OCI-LY3 (cell line): ENCODE measurements at regions not wholly inside any gene's neighbourhood (a gene's known extent, or its start where the extent isn't known, plus 50 kb on each side); places are given as distances from the start of the nearest gene placed in this dataset.

Experiments
- H2AFZ ChIP-seq: fragments of 200-600, 300-600 bp; shearing (Covaris generic); 2 replicates; pipeline ENCODE4 v1.6.0; 2014; ENCODE audit warnings: antibody characterized with exemption, low read depth, low read length
- H3K27ac ChIP-seq: fragments of 200-600, 300-600 bp; sonication (generic); 2 replicates; pipeline ENCODE4 v1.5.1; 2014; ENCODE audit warnings: mild to moderate bottlenecking, low read length, moderate library complexity, mixed read lengths
- H3K27me3 ChIP-seq: fragments of 200-600, 300-600 bp; sonication (generic); 2 replicates; pipeline ENCODE4 v1.6.1; 2014; ENCODE audit warnings: low read depth, low read length, mixed read lengths
- H3K36me3 ChIP-seq: fragments of 200-600, 300-600 bp; sonication (generic); replicated peaks from 2 replicates; pipeline ENCODE3; 2014; ENCODE audit warnings: low read depth, low read length, mixed read lengths
- H3K4me1 ChIP-seq: fragments of 300-600, 200-600 bp; sonication (generic); 2 replicates; pipeline ENCODE4 v1.6.1; 2014; ENCODE audit warnings: low read length, mixed read lengths
- H3K4me2 ChIP-seq: fragments of 200-600, 300-600 bp; sonication (generic); 2 replicates; pipeline ENCODE4 v1.6.1; 2014; ENCODE audit warnings: low read length, mixed read lengths
- H3K4me3 ChIP-seq: fragments of 300-600, 200-600 bp; sonication (generic); 2 replicates; pipeline ENCODE4 v1.5.1; 2014; ENCODE audit warnings: antibody characterized with exemption, mild to moderate bottlenecking, low read length, moderate library complexity
- H3K79me2 ChIP-seq: fragments of 300-600, 200-600 bp; shearing (Covaris generic); 2 replicates; pipeline ENCODE4 v1.6.1; 2014; ENCODE audit warnings: mild to moderate bottlenecking, low read length, mixed read lengths
- H3K9ac ChIP-seq: fragments of 300-600, 200-600 bp; shearing (Covaris generic); 2 replicates; pipeline ENCODE4 v1.6.0; 2014; ENCODE audit warnings: mild to moderate bottlenecking, low read length, moderate library complexity
- H3K9me3 ChIP-seq: fragments of 200-600, 300-600 bp; shearing (Covaris generic); 2 replicates; pipeline ENCODE4 v1.6.1; 2014; ENCODE audit warnings: low read length, mixed read lengths; ENCODE audit not compliant: insufficient read depth
- H4K20me1 ChIP-seq: fragments of 200-600, 300-600 bp; sonication (generic); 2 replicates; pipeline ENCODE4 v1.6.1; 2016; ENCODE audit warnings: low read length, mixed read lengths; ENCODE audit not compliant: insufficient read depth
- CTCF ChIP-seq: fragments of 200-600, 300-600 bp; sonication (generic); IDR thresholded peaks from 2 replicates; pipeline ENCODE4 v1.5.1; 2014; ENCODE audit warnings: antibody characterized with exemption, low read length, low read depth
- EZH2phosphoT487 ChIP-seq: fragments of 200-600 bp; shearing (Covaris generic); IDR thresholded peaks from 2 replicates; pipeline ENCODE4 v1.6.1; 2018; ENCODE audit warnings: antibody characterized with exemption, mixed run types, low read depth

GRCh38 chr13:73549717-73550116, 490.9 kb downstream of the KLF5 start:
- H3K27me3 ChIP-seq: no peaks in the 10 kb centered on the region

DNA sequence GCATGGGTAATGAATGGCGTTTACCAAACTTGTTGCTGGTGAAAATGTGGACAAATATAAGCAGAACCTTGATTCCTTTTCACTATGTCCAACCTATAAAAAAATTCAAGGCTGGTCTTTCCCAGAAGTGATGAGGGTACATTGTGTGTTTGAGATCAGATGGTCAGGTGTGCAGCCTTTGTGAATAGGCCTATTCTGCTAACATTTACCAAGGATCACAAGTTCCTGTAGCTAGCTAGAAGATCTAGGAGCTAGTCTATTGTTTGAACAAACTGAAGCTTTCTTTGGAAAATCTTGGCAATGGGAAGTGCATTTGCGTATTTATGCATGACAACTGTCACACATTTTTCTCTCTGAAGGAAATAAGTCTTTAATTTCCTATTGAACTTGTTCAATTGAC, 489.6 kb downstream of the KLF5 start:
- H3K79me2 ChIP-seq: no peaks in the 10 kb centered on the region
- no peak overlapping the region for H2AFZ ChIP-seq
- H3K9me3 ChIP-seq: no peaks in the 10 kb centered on the region
- H3K27me3 ChIP-seq: no peaks in the 10 kb centered on the region
- no peaks in the 10 kb centered on the region for H3K4me1 ChIP-seq
- H3K4me3 ChIP-seq: no peak overlapping the region
- H3K4me2 ChIP-seq: no peak overlapping the region
- no peak overlapping the region for H3K9ac ChIP-seq
- no peaks in the 10 kb centered on the region for H4K20me1 ChIP-seq
- TF ChIP-seq EZH2phosphoT487 (no peak), CTCF (no peak)
- no peaks in the 10 kb centered on the region for H3K36me3 ChIP-seq
- no peak overlapping the region for H3K27ac ChIP-seq

More at GRCh38 chr13:73549717-73550116, 490.9 kb downstream of the KLF5 start:
- TF ChIP-seq CTCF (no peak), EZH2phosphoT487 (no peak)
- H3K4me3 ChIP-seq: no peak overlapping the region
- H3K36me3 ChIP-seq: no peaks in the 10 kb centered on the region
- no peak overlapping the region for H2AFZ ChIP-seq
- no peak overlapping the region for H3K27ac ChIP-seq
- no peaks in the 10 kb centered on the region for H4K20me1 ChIP-seq
- no peaks in the 10 kb centered on the region for H3K9me3 ChIP-seq
- H3K4me1 ChIP-seq: no peaks in the 10 kb centered on the region
- H3K79me2 ChIP-seq: no peaks in the 10 kb centered on the region
- H3K4me2 ChIP-seq: no peak overlapping the region
- H3K9ac ChIP-seq: no peak overlapping the region

GRCh38 chr13:73547239-73547638, 488.4 kb downstream of the KLF5 start:
- Histone ChIP-seq H3K4me1 (no peaks in the 10 kb centered on the region), H4K20me1 (no peaks in the 10 kb centered on the region), H3K27me3 (no peaks in the 10 kb centered on the region), H3K4me3 (no peak overlapping the region), H3K27ac (no peak overlapping the region), H3K79me2 (no peaks in the 10 kb centered on the region), H3K4me2 (no peak overlapping the region), H3K9ac (no peak overlapping the region), H2AFZ (no peak overlapping the region), H3K9me3 (no peaks in the 10 kb centered on the region), H3K36me3 (no peaks in the 10 kb centered on the region)
- TF ChIP-seq EZH2phosphoT487 (no peak), CTCF (no peak)

DNA sequence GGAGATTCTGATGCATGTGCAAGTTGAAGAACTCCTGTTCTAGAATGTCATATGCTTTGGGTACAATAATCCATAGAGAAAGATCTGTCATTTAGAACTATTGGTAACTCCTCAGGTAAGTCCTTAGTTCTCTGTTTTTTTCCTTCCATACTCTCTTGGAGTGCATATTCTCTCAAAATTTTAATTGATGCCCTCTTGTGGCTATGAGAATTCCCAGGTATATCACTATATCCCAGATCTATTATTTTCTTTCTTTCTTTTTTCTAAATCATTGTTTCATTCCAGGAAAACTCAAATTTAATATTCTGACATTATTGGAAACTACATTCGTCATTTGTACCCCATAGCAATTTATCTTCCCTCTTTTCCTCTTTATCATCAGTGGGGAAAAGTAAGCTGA, 485.4 kb downstream of the KLF5 start:
- Histone ChIP-seq H3K4me1 (peaks cover 8% of the 10 kb centered on the region; the same call in 1 of the 2 replicates), H2AFZ (no peak overlapping the region), H3K79me2 (no peaks in the 10 kb centered on the region), H3K9ac (no peak overlapping the region), H3K4me3 (no peak overlapping the region), H3K36me3 (no peaks in the 10 kb centered on the region), H3K27ac (no peak overlapping the region), H3K27me3 (no peaks in the 10 kb centered on the region), H3K9me3 (no peaks in the 10 kb centered on the region), H3K4me2 (no peak overlapping the region), H4K20me1 (no peaks in the 10 kb centered on the region)
- TF ChIP-seq CTCF (no peak), EZH2phosphoT487 (no peak)
